OCI-LY3 (cell line): ENCODE measurements at regions not wholly inside any gene's neighbourhood (a gene's known extent, or its start where the extent isn't known, plus 50 kb on each side); places are given as distances from the start of the nearest gene placed in this dataset.

Experiments used
- EZH2phosphoT487 ChIP-seq: fragments of 200-600 bp; shearing (Covaris generic); IDR thresholded peaks from 2 replicates; pipeline ENCODE4 v1.6.1; 2018; ENCODE audit warnings: antibody characterized with exemption, mixed run types, low read depth
- TF ChIP-seq, protein P1 (sequence below): fragments of 200-600, 300-600 bp; sonication (generic); IDR thresholded peaks from 2 replicates; pipeline ENCODE4 v1.5.1; 2014; ENCODE audit warnings: antibody characterized with exemption, low read length, low read depth

DNA sequence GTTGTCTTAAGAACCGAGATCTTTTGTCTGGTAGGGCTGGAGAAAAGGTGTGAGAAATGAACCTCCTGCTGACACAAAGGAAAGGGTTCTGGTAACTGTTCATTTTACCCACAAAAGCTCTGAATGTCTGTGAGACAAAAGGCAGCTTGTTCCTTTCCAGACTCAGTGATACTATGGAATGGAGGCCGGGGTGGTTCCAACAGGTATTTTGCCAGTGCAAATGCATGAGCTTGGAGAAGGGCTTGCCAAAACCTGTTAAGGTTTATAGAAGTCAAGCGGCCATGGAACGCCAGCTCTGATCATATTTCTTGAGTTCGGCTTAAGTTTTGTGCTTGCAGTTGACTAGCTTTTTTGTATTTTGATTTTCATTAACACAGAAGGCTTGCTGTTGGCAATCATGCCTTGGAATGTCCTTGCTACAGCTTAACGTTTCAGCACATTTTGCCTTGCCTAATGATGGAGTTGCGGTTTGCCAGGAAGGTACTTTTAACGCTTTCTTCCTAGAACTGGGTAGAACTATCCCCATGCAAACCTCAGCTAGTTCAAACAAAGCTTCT is 328.6 kb downstream of the PIK3R1 start:
- TF ChIP-seq, protein P1, sequence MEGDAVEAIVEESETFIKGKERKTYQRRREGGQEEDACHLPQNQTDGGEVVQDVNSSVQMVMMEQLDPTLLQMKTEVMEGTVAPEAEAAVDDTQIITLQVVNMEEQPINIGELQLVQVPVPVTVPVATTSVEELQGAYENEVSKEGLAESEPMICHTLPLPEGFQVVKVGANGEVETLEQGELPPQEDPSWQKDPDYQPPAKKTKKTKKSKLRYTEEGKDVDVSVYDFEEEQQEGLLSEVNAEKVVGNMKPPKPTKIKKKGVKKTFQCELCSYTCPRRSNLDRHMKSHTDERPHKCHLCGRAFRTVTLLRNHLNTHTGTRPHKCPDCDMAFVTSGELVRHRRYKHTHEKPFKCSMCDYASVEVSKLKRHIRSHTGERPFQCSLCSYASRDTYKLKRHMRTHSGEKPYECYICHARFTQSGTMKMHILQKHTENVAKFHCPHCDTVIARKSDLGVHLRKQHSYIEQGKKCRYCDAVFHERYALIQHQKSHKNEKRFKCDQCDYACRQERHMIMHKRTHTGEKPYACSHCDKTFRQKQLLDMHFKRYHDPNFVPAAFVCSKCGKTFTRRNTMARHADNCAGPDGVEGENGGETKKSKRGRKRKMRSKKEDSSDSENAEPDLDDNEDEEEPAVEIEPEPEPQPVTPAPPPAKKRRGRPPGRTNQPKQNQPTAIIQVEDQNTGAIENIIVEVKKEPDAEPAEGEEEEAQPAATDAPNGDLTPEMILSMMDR = no peak
- TF ChIP-seq EZH2phosphoT487 = no peak
